Activated CD8-positive, alpha-beta memory T cell treated with anti-CD3 and anti-CD28 coated beads, Interleukin-2, amount 50 U/mL, for 4 hours (primary cell): ENCODE measurements at regions not wholly inside any gene's neighbourhood (a gene's known extent, or its start where the extent isn't known, plus 50 kb on each side); places are given as distances from the start of the nearest gene placed in this dataset.
A peak's percentile ranks its signal among the peaks of the same experiment; 100 is the strongest.
"Not testable (repeated sequence)": the region's sequence is repeated elsewhere in the genome, so short reads cannot be mapped to it uniquely, and the experiment has no call there.

Source experiments
- DNase-seq: peaks from one replicate; pipeline ENCODE4 v3.0.0-alpha.2; 2020

- not testable (repeated sequence) for DNase-seq
These were observed 93.1 kb upstream of the NT5E start for GRCh38 chr6:85356743-85357142.

- no peak for DNase-seq
These were observed 94.1 kb upstream of the NT5E start for GRCh38 chr6:85355816-85356215.

- DNase-seq, result peak; percentile 72
These were observed 94.9 kb upstream of the NT5E start for GRCh38 chr6:85354761-85355618.

GRCh38 chr6:85353012-85353411 is 96.9 kb upstream of the NT5E start:
- DNase-seq, result no peak

- DNase-seq, result no peak
These were observed 101.2 kb upstream of the NT5E start for GRCh38 chr6:85348643-85349042.

GRCh38 chr6:85347812-85348211 is 102.1 kb upstream of the NT5E start:
- DNase-seq, result no peak

- no peak for DNase-seq
These were observed 103.7 kb upstream of the NT5E start for GRCh38 chr6:85346196-85346595.

- DNase-seq, result no peak
These were observed 104.9 kb upstream of the NT5E start for GRCh38 chr6:85344996-85345395.

GRCh38 chr6:85343428-85343827 is 106.5 kb upstream of the NT5E start:
- no peak for DNase-seq

- no peak for DNase-seq
These were observed 120.7 kb upstream of the NT5E start for GRCh38 chr6:85329196-85329595.

GRCh38 chr6:85325811-85326210 is 124.1 kb upstream of the NT5E start:
- DNase-seq, result not testable (repeated sequence)

- peak; percentile 76 for DNase-seq
These were observed 126.3 kb upstream of the NT5E start for GRCh38 chr6:85323435-85324040.

GRCh38 chr6:85322446-85323105 is 127.3 kb upstream of the NT5E start:
- no peak for DNase-seq

GRCh38 chr6:85321906-85322305 is 128.0 kb upstream of the NT5E start:
- DNase-seq, result no peak

GRCh38 chr6:85314586-85314985 is 135.3 kb upstream of the NT5E start:
- no peak for DNase-seq

- DNase-seq, result no peak
These were observed 149.3 kb upstream of the NT5E start for GRCh38 chr6:85300581-85300980.

- DNase-seq, result no peak
These were observed 151.3 kb upstream of the NT5E start for GRCh38 chr6:85298553-85298952.

GRCh38 chr6:85291326-85291725 is 158.6 kb upstream of the NT5E start:
- DNase-seq, result no peak

- DNase-seq, result no peak
These were observed 162.2 kb upstream of the NT5E start for GRCh38 chr6:85287654-85288053.

- no peak for DNase-seq
These were observed 162.7 kb upstream of the NT5E start for GRCh38 chr6:85287158-85287557.

- not testable (repeated sequence) for DNase-seq
These were observed 163.4 kb upstream of the NT5E start for GRCh38 chr6:85286507-85286906.

GRCh38 chr6:85285934-85286333 is 163.9 kb upstream of the NT5E start:
- DNase-seq, result no peak

GRCh38 chr6:85285114-85285513 is 164.8 kb upstream of the NT5E start:
- no peak for DNase-seq

GRCh38 chr6:85283436-85283835 is 166.4 kb upstream of the NT5E start:
- no peak for DNase-seq
